Testis (tissue), 2 donors: ENCODE measurements at regions not wholly inside any gene's neighbourhood (a gene's known extent, or its start where the extent isn't known, plus 50 kb on each side); places are given as distances from the start of the nearest gene placed in this dataset.

Experiments used
- DNase-seq: peaks from one replicate; pipeline ENCODE4 v3.0.0-alpha.2; 2019
- H3K27ac ChIP-seq, 2 donors: fragments of 200-600 bp; sonication (generic); one replicate each; pipeline ENCODE4 v1.5.1; 2019
- H3K27me3 ChIP-seq: fragments of 200-600 bp; sonication (generic); one replicate; pipeline ENCODE4 v1.5.1; 2019
- H3K36me3 ChIP-seq: fragments of 200-600 bp; sonication (generic); one replicate; pipeline ENCODE4 v1.5.1; 2017; ENCODE audit warnings: low read depth; ENCODE audit errors: missing control alignments
- H3K4me1 ChIP-seq: fragments of 200-600 bp; sonication (generic); one replicate; pipeline ENCODE4 v1.5.1; 2019
- H3K4me3 ChIP-seq, 2 donors: fragments of 200-600 bp; sonication (generic); one replicate each; pipeline ENCODE4 v1.5.1; 2017 to 2019
- H3K9me3 ChIP-seq: fragments of 200-600 bp; sonication (generic); one replicate; pipeline ENCODE4 v1.5.1; 2017
- CTCF ChIP-seq, 3 experiments: fragments of 450-650 bp in 2 of 3; fragments of 200-600 bp in 1 of 3; sonication (generic) in 1 of 3; IDR thresholded peaks; one replicate each; pipeline ENCODE4 v1.5.1; 2016 to 2019; ENCODE audit warnings: antibody characterized with exemption in 3 of 3, mild to moderate bottlenecking in 2 of 3, moderate library complexity in 1 of 3
- POLR2A ChIP-seq: fragments of 450-650 bp; IDR thresholded peaks from one replicate; pipeline ENCODE4 v1.6.1; 2017; ENCODE audit warnings: antibody characterized with exemption, mild to moderate bottlenecking, moderate library complexity
- WGBS, 2 donors: methylation state at CpG; one replicate each; pipeline ENCODE4 v1.1.5; 2018; 5-methylcytosine and 5-hydroxymethylcytosine counted together
- intact Hi-C: fragments of 100-400 bp; cut with DNase I; formaldehyde crosslinking; loops from one replicate; pipeline ENCODE4 v1.15.1; 2023; ENCODE audit warnings: low total_unique reads

- TF ChIP-seq CTCF (IDR thresholded peaks at IDR 0.05) = no peak
- Histone ChIP-seq H3K27ac (no peak overlapping the region), H3K27me3 (no peaks in the 10 kb centered on the region), H3K4me3 (no peak overlapping the region), H3K36me3 (no peaks in the 10 kb centered on the region), H3K9me3 (no peaks in the 10 kb centered on the region), H3K4me1 (no peaks in the 10 kb centered on the region)
- 47 to 73% methylated on average over 8 of the region's 8 CpGs for WGBS, 2 donors
- DNase-seq = no peak
- intact Hi-C loops = no loop called here
Observed at GRCh38 chr1:29650041-29650400, 413.7 kb downstream of the PTPRU start.

DNA sequence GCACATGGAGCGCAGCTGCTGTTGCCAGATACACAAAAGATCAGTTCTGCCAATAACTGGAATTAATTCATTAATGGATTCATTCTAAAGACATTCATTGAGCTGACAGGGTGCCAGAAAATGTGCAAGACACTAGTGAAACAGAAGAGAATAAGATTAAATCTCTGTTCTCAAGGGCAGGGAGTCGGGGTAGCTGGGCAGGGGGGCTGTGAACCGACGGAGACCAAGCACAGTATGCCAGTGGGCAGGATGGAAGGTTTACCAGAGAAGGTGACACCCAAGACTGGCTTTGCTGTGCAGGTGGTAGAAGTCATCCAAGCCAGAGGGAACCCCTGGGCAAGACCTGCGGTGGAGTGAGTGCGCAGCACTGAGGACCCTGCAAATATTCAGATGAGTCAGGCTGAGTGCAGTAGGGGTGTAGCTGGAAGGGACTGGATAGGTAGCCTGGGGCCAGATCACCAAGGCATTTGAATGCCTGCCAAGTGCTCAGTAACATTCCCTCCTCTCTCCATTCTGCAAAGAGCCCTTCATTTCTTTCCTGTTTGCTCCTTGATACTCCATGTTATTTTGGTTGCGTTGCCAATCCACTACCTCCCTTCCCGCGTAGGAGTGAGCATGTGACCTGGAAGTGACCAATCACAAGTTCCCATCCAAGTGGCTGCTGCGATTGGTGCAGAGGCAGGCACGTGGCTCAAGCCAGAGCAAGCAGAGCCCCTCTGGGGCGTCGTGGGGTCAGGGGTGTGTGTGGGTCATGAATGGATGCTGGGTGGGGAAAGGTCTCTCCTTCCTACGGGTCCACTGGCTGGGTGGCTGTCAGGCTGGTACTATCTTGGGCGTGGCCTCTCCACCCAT, 413.1 kb downstream of the PTPRU start:
- Histone ChIP-seq H3K27me3 (no peaks in the 10 kb centered on the region), H3K4me1 (no peaks in the 10 kb centered on the region), H3K36me3 (no peaks in the 10 kb centered on the region), H3K27ac (no peak overlapping the region), H3K9me3 (no peaks in the 10 kb centered on the region), H3K4me3 (no peak overlapping the region)
- peak; percentile 58 for DNase-seq
- 49 to 64% methylated on average over 15 of the region's 15 CpGs for WGBS, 2 donors
- TF ChIP-seq POLR2A (no peak), CTCF (IDR thresholded peaks at IDR 0.05) (no peak)
- intact Hi-C loops = no loop called here

DNA sequence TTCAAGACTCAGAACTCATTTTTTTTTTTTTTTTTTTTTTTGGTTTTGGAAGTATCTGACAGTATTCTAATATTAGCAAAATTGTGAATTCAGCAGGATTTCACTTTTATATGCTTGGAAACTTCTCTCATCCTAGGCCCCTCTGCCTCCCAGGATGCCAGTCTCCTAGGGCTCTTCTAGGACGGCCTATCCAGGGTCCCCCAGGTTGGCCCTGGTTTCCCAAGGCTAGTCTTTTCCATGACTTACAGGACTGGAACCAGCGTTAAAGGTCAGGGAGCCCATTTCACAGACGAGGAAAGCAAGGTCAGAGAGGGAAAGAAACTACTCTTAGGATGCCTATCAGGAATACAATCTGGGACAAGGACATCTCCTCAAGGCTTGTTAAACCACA, 412.5 kb downstream of the PTPRU start:
- no peak overlapping the region for H3K4me3 ChIP-seq
- no peaks in the 10 kb centered on the region for H3K9me3 ChIP-seq
- no peak for DNase-seq
- H3K27ac ChIP-seq = no peak overlapping the region
- 48 to 70% methylated on average over 3 of the region's 3 CpGs for WGBS, 2 donors
- no peaks in the 10 kb centered on the region for H3K27me3 ChIP-seq
- intact Hi-C loops = no loop called here
- no peaks in the 10 kb centered on the region for H3K4me1 ChIP-seq
- no peaks in the 10 kb centered on the region for H3K36me3 ChIP-seq
- no peak for TF ChIP-seq CTCF (IDR thresholded peaks at IDR 0.05)
- TF ChIP-seq POLR2A = no peak

DNA sequence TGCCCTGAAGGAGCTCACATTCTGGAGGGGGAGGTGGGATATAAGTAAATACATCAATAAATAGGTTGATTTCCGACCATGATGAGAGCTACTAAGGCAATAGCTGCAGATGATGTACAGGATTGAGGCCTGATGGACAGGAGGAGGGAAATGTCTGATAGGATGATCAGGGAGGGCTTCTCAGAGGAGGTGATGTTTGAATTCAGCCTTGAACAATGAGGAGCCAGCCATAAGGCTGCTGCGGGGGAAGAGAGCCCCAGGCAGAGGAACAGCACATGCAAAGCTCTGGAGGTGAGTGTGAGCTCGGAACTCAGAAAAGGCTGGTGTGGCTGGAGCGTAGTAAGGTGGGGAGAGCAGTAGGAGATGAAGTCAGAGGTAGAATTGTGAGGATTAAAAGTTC, 411.7 kb downstream of the PTPRU start:
- no peak overlapping the region for H3K27ac ChIP-seq
- no peaks in the 10 kb centered on the region for H3K9me3 ChIP-seq
- H3K27me3 ChIP-seq = no peaks in the 10 kb centered on the region
- H3K36me3 ChIP-seq = no peaks in the 10 kb centered on the region
- no peaks in the 10 kb centered on the region for H3K4me1 ChIP-seq
- 83 to 84% methylated on average over 4 of the region's 4 CpGs for WGBS, 2 donors
- intact Hi-C loops = no loop called here
- no peak overlapping the region for H3K4me3 ChIP-seq
- no peak for DNase-seq
- TF ChIP-seq CTCF (IDR thresholded peaks at IDR 0.05) (no peak), POLR2A (no peak)

GRCh38 chr1:29647581-29647980, 411.3 kb downstream of the PTPRU start:
- Histone ChIP-seq H3K36me3 (no peaks in the 10 kb centered on the region), H3K9me3 (no peaks in the 10 kb centered on the region), H3K27me3 (no peaks in the 10 kb centered on the region), H3K4me1 (no peaks in the 10 kb centered on the region), H3K4me3 (no peak overlapping the region), H3K27ac (no peak overlapping the region)
- DNase-seq = no peak
- intact Hi-C loops = no loop called here
- no peak for TF ChIP-seq POLR2A
- no peak for TF ChIP-seq CTCF (IDR thresholded peaks at IDR 0.05)
- WGBS, 2 donors = 76 to 87% methylated on average over 1 of the region's 1 CpG
